Breast epithelium (tissue), 4 donors: ENCODE measurements at regions not wholly inside any gene's neighbourhood (a gene's known extent, or its start where the extent isn't known, plus 50 kb on each side); places are given as distances from the start of the nearest gene placed in this dataset.

ENCODE experiments used
- DNase-seq, 2 donors: peaks; one replicate each; pipeline ENCODE4 v3.0.0-alpha.2; 2019; ENCODE audit warnings: low spot score in 2 of 2
- H3K27ac ChIP-seq, 2 donors: fragments of 200-600 bp; sonication (generic) in 1 of 2; one replicate each; pipeline ENCODE4 v1.5.1; 2016 to 2019; ENCODE audit warnings: mild to moderate bottlenecking in 1 of 2
- H3K27me3 ChIP-seq, 2 donors: fragments of 200-600 bp; sonication (generic) in 1 of 2; one replicate each; pipeline versions ENCODE4 v1.5.1 to v1.6.0; 2017 to 2019; ENCODE audit warnings: control low read depth in 1 of 2, mild to moderate bottlenecking in 1 of 2
- H3K36me3 ChIP-seq: fragments of 200-600 bp; one replicate; pipeline ENCODE4 v1.5.1; 2019
- H3K4me1 ChIP-seq, 2 donors: fragments of 200-600 bp; sonication (generic); one replicate each; pipeline ENCODE4 v1.5.1; 2016 to 2019; ENCODE audit warnings: control low read depth in 1 of 2
- H3K4me3 ChIP-seq, 3 donors: fragments of 200-600 bp; sonication (generic); 1 replicate in 2 of 3; 2 replicates in 1 of 3; pipeline ENCODE4 v1.5.1; 2016 to 2019; ENCODE audit warnings: mild to moderate bottlenecking in 3 of 3, moderate library complexity in 2 of 3
- H3K9me3 ChIP-seq, 2 donors: fragments of 200-600 bp; sonication (generic) in 1 of 2; one replicate each; pipeline ENCODE4 v1.5.1; 2016 to 2019; ENCODE audit warnings: control low read depth in 1 of 2
- CTCF ChIP-seq, 3 donors: fragments of 450-650 bp; IDR thresholded peaks; one replicate each; pipeline ENCODE4 v1.5.1; 2016 to 2017; ENCODE audit warnings: antibody characterized with exemption in 3 of 3, mild to moderate bottlenecking in 3 of 3, moderate library complexity in 3 of 3
- POLR2A ChIP-seq: fragments of 450-650 bp; IDR thresholded peaks from one replicate; pipeline ENCODE4 v1.6.1; 2016; ENCODE audit warnings: antibody characterized with exemption, mild to moderate bottlenecking, moderate library complexity
- POLR2AphosphoS5 ChIP-seq, 3 donors: sonication (generic); formaldehyde crosslinking; IDR thresholded peaks; one replicate each; pipeline ENCODE4 v1.6.1; 2017; ENCODE audit warnings: antibody characterized with exemption in 3 of 3
- intact Hi-C: fragments of 100-400 bp; cut with DNase I; formaldehyde crosslinking; loops from one replicate; pipeline ENCODE4 v1.15.1; 2023; ENCODE audit warnings: low total_unique reads

- Histone ChIP-seq H3K9me3 (no peaks in the 10 kb centered on the region), H3K27ac (no peak overlapping the region), H3K36me3 (no peaks in the 10 kb centered on the region), H3K27me3 (peaks cover 0 to 3% of the 10 kb centered on the region in 2 donors), H3K4me1 (no peaks in the 10 kb centered on the region), H3K4me3 (no peak overlapping the region)
- intact Hi-C loops, result no loop called here
- TF ChIP-seq POLR2A (no peak), CTCF (IDR thresholded peaks at IDR 0.05) (no peak), POLR2AphosphoS5 (IDR thresholded peaks at IDR 0.05) (no peak)
- no peak for DNase-seq
Observed at GRCh38 chrX:142601792-142602191, 396.7 kb upstream of the MAGEC2 start.

- no peaks in the 10 kb centered on the region for H3K9me3 ChIP-seq
- intact Hi-C loops, result no loop called here
- H3K4me3 ChIP-seq, result no peak overlapping the region
- no peaks in the 10 kb centered on the region for H3K4me1 ChIP-seq
- H3K27me3 ChIP-seq, result peaks cover 0 to 3% of the 10 kb centered on the region in 2 donors
- DNase-seq, result no peak
- H3K27ac ChIP-seq, result no peak overlapping the region
- no peaks in the 10 kb centered on the region for H3K36me3 ChIP-seq
- TF ChIP-seq POLR2A, result no peak
- TF ChIP-seq POLR2AphosphoS5 (IDR thresholded peaks at IDR 0.05), result no peak
- no peak for TF ChIP-seq CTCF (IDR thresholded peaks at IDR 0.05)
Observed at GRCh38 chrX:142593361-142593862, 388.3 kb upstream of the MAGEC2 start.

GRCh38 chrX:142576615-142577014, 371.5 kb upstream of the MAGEC2 start:
- intact Hi-C loops, result no loop called here
- no peak overlapping the region for H3K4me3 ChIP-seq

GRCh38 chrX:142549923-142550322, 344.8 kb upstream of the MAGEC2 start:
- H3K4me3 ChIP-seq, result no peak overlapping the region
- no peaks in the 10 kb centered on the region for H3K36me3 ChIP-seq
- no peaks in the 10 kb centered on the region for H3K4me1 ChIP-seq
- H3K27me3 ChIP-seq, result no peaks in the 10 kb centered on the region
- no peak overlapping the region for H3K27ac ChIP-seq
- TF ChIP-seq POLR2A, result no peak
- TF ChIP-seq POLR2AphosphoS5 (IDR thresholded peaks at IDR 0.05), result no peak
- TF ChIP-seq CTCF (IDR thresholded peaks at IDR 0.05), result no peak
- no peaks in the 10 kb centered on the region for H3K9me3 ChIP-seq
- intact Hi-C loops, result loop anchor here (10.0 kb wide), 1 partner anchor 1785 kb away; no protein-coding TSS in a partner anchor
- no peak for DNase-seq

More at GRCh38 chrX:142576615-142577014, 371.5 kb upstream of the MAGEC2 start:
- H3K9me3 ChIP-seq, result peaks cover 0 to 17% of the 10 kb centered on the region in 2 donors
- no peaks in the 10 kb centered on the region for H3K4me1 ChIP-seq
- no peaks in the 10 kb centered on the region for H3K27me3 ChIP-seq
- H3K36me3 ChIP-seq, result no peaks in the 10 kb centered on the region
- H3K27ac ChIP-seq, result no peak overlapping the region
- DNase-seq, result no peak
- TF ChIP-seq CTCF (IDR thresholded peaks at IDR 0.05), result no peak

GRCh38 chrX:142505839-142506238, 300.7 kb upstream of the MAGEC2 start:
- TF ChIP-seq CTCF (IDR thresholded peaks at IDR 0.05) (no peak), POLR2A (no peak), POLR2AphosphoS5 (IDR thresholded peaks at IDR 0.05) (no peak)
- H3K4me3 ChIP-seq, result no peak overlapping the region
- no peak for DNase-seq
- H3K36me3 ChIP-seq, result no peaks in the 10 kb centered on the region
- H3K27ac ChIP-seq, result no peak overlapping the region
- intact Hi-C loops, result no loop called here
- H3K27me3 ChIP-seq, result peaks cover 0 to 9% of the 10 kb centered on the region in 2 donors
- H3K4me1 ChIP-seq, result no peaks in the 10 kb centered on the region
- H3K9me3 ChIP-seq, result no peaks in the 10 kb centered on the region
